Fibroblast of lung (primary cell): ENCODE measurements at regions not wholly inside any gene's neighbourhood (a gene's known extent, or its start where the extent isn't known, plus 50 kb on each side); places are given as distances from the start of the nearest gene placed in this dataset.

ENCODE experiments used
- DNase-seq, 2 donors: peaks; one replicate each; pipeline versions ENCODE4 v3.0.0 to v3.0.0-alpha.2; 2010; ENCODE audit warnings: low read depth in 2 of 2
- H2AFZ ChIP-seq: 2 replicates; pipeline ENCODE4 v1.5.1; 2012; ENCODE audit warnings: low read length, control low read depth, inconsistent platforms
- H3K27ac ChIP-seq: 2 replicates; pipeline ENCODE4 v1.5.1; 2011; ENCODE audit warnings: low read length, control low read depth; ENCODE audit not compliant: insufficient read depth
- H3K27me3 ChIP-seq: 2 replicates; pipeline ENCODE4 v1.5.1; 2011; ENCODE audit warnings: mild to moderate bottlenecking, low read length; ENCODE audit not compliant: control insufficient read depth, insufficient read depth
- H3K36me3 ChIP-seq: 2 replicates; pipeline ENCODE4 v1.5.1; 2011; ENCODE audit warnings: low read length; ENCODE audit not compliant: control insufficient read depth, insufficient read depth
- H3K4me1 ChIP-seq: 2 replicates; pipeline ENCODE4 v1.5.1; 2011; ENCODE audit warnings: low read length; ENCODE audit not compliant: control insufficient read depth, insufficient read depth; ENCODE audit errors: extremely low read depth
- H3K4me2 ChIP-seq: 2 replicates; pipeline ENCODE4 v1.5.1; 2011; ENCODE audit warnings: low read length, control low read depth; ENCODE audit not compliant: insufficient read depth; ENCODE audit errors: extremely low read depth
- H3K4me3 ChIP-seq, 4 experiments: fragments of 200-600 bp in 1 of 4; sonication (generic) in 1 of 4; replicated peaks in 1 of 4; 2 replicates each; pipeline ENCODE4 v1.5.1; 2011 to 2016; ENCODE audit warnings: low read length in 4 of 4, low read depth in 3 of 4, mild to moderate bottlenecking in 3 of 4, control low read depth in 2 of 4, inconsistent platforms in 1 of 4, mixed read lengths in 1 of 4; ENCODE audit not compliant: insufficient read depth in 1 of 4; ENCODE audit errors: control extremely low read depth in 1 of 4
- H3K79me2 ChIP-seq: 2 replicates; pipeline ENCODE4 v1.5.1; 2012; ENCODE audit warnings: mild to moderate bottlenecking, low read length, inconsistent platforms; ENCODE audit not compliant: control insufficient read depth, insufficient read depth
- H3K9ac ChIP-seq: 2 replicates; pipeline ENCODE4 v1.5.1; 2011; ENCODE audit warnings: mild to moderate bottlenecking, low read length, control low read depth; ENCODE audit not compliant: insufficient read depth
- H3K9me3 ChIP-seq: 2 replicates; pipeline ENCODE4 v1.5.1; 2012; ENCODE audit warnings: low read depth, low read length; ENCODE audit not compliant: control insufficient read depth, insufficient read depth
- H4K20me1 ChIP-seq: 2 replicates; pipeline ENCODE4 v1.5.1; 2011; ENCODE audit warnings: low read length; ENCODE audit not compliant: control insufficient read depth, insufficient read depth; ENCODE audit errors: extremely low read depth
- CTCF ChIP-seq, 2 donors: IDR thresholded peaks in 1 of 2; conservative IDR thresholded peaks in 1 of 2; 1 replicate in 1 of 2; 2 replicates in 1 of 2; pipeline ENCODE4 v1.5.1; 2011 to 2012; ENCODE audit warnings: low read length in 2 of 2, control low read depth in 1 of 2, inconsistent platforms in 1 of 2, low read depth in 1 of 2, mild to moderate bottlenecking in 1 of 2
- EZH2 ChIP-seq: IDR thresholded peaks from 2 replicates; pipeline ENCODE4 v1.5.1; 2012; ENCODE audit warnings: low read length, control low read depth, mild to moderate bottlenecking; ENCODE audit errors: missing control alignments

- Histone ChIP-seq H3K4me1 (no peaks in the 10 kb centered on the region), H2AFZ (no peak overlapping the region), H3K9me3 (no peaks in the 10 kb centered on the region), H3K4me3 (no peak overlapping the region), H3K27me3 (no peaks in the 10 kb centered on the region), H4K20me1 (no peaks in the 10 kb centered on the region), H3K79me2 (no peaks in the 10 kb centered on the region), H3K36me3 (no peaks in the 10 kb centered on the region), H3K4me2 (no peak overlapping the region), H3K9ac (no peak overlapping the region), H3K27ac (no peak overlapping the region)
- no peak for DNase-seq
- TF ChIP-seq CTCF (conservative IDR thresholded peaks at IDR 0.05 in 1 of 2, IDR thresholded peaks at IDR 0.05 in 1 of 2; ENCODE audit: low read depth in 1 of 2, low read length in 2 of 2): no peak
Measured at GRCh38 chr4:60033826-60034225, 1166.3 kb upstream of the ADGRL3 start.

- Histone ChIP-seq H3K27me3 (no peaks in the 10 kb centered on the region), H3K4me1 (no peaks in the 10 kb centered on the region), H3K4me2 (no peak overlapping the region), H3K4me3 (no peak overlapping the region), H3K27ac (no peak overlapping the region), H3K36me3 (no peaks in the 10 kb centered on the region), H3K79me2 (no peaks in the 10 kb centered on the region), H3K9me3 (no peaks in the 10 kb centered on the region), H2AFZ (no peak overlapping the region), H3K9ac (no peak overlapping the region), H4K20me1 (no peaks in the 10 kb centered on the region)
- TF ChIP-seq EZH2: no peak
- no peak for TF ChIP-seq CTCF (conservative IDR thresholded peaks at IDR 0.05 in 1 of 2, IDR thresholded peaks at IDR 0.05 in 1 of 2; ENCODE audit: low read depth in 1 of 2, low read length in 2 of 2)
- no peak for DNase-seq
Measured at GRCh38 chr4:60034361-60034760, 1165.8 kb upstream of the ADGRL3 start.

GRCh38 chr4:60039908-60040307 lies 1160.2 kb upstream of the ADGRL3 start:
- Histone ChIP-seq H3K4me2 (no peak overlapping the region), H3K36me3 (no peaks in the 10 kb centered on the region), H3K4me3 (no peak overlapping the region), H3K27me3 (no peaks in the 10 kb centered on the region), H2AFZ (no peak overlapping the region), H4K20me1 (no peaks in the 10 kb centered on the region), H3K4me1 (no peaks in the 10 kb centered on the region), H3K79me2 (no peaks in the 10 kb centered on the region), H3K9ac (no peak overlapping the region), H3K27ac (no peak overlapping the region), H3K9me3 (no peaks in the 10 kb centered on the region)
- no peak for DNase-seq
- no peak for TF ChIP-seq EZH2
- TF ChIP-seq CTCF (conservative IDR thresholded peaks at IDR 0.05 in 1 of 2, IDR thresholded peaks at IDR 0.05 in 1 of 2; ENCODE audit: low read depth in 1 of 2, low read length in 2 of 2): no peak
